Stimulated activated naive CD8-positive, alpha-beta T cell treated with anti-CD3 and anti-CD28 coated beads, Interleukin-15, Interleukin-2, amounts not matched to agents 100 U/mL and 50 U/mL, for 24 hours (primary cell): ENCODE measurements at regions not wholly inside any gene's neighbourhood (a gene's known extent, or its start where the extent isn't known, plus 50 kb on each side); places are given as distances from the start of the nearest gene placed in this dataset.

ENCODE experiments used
- ATAC-seq: fragments of 150-1000 bp; cut with Tn5 transposase; one replicate; pipeline ENCODE4 v1.10.0; 2021
- DNase-seq: peaks from one replicate; pipeline ENCODE4 v3.0.0; 2021

DNA sequence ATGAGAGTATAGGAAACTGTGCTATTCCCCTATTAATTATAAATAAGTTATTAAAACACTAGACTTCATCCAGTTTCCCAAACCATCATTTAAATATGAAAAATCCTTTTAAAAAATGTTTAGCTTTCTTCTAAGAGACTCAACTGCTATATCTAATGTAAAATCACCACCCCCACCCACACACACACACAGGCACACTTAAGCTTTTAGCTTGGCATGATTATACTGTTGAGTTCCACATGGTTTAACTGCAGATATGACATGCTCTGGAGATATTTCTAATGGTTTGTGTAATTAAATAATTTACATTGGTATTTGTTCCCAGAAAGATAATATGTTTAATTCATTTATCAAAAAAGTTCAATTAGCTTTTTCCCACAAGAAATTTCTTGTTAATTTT is 1700.1 kb upstream of the SLC10A2 start:
- DNase-seq = no peak
- no peak for ATAC-seq

DNA sequence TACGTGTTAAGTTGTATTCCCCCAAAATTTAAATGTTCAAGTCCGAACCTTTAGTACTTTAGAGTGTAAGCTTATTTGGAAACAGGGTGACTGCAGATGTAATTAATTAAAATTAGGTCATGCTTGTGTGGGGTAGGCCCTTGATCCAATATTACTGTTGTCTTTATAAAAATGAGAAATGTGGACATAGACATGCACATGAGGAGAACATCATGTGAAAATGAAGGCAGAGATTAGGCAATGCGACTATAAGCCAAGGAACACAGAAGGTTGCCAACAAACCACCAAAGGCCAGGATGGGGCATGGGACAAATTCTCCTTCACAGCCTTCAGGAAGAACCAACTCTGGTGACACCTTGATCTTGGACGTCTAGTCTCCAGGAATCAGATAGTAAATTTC is 1698.4 kb upstream of the SLC10A2 start:
- ATAC-seq (no peak), DNase-seq (no peak)

DNA sequence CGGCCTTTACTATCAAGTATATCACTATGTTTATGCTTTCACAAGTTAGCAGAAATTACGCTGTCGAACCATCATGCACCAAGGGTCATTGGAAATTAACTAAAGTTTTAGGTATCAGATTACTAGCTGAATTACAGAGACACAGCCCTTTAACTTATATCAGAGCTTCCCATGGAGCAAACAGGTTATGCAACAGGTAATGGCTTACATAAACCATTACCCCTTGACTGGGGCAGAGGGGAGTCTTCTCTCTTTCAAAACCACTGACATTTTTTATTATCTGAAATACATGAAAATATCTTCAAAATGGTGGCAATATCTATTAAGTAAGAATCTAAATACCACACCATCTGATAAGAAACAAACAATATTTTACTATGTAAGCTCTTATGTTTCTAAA is 1692.9 kb upstream of the SLC10A2 start:
- no peak for DNase-seq
- no peak for ATAC-seq

DNA sequence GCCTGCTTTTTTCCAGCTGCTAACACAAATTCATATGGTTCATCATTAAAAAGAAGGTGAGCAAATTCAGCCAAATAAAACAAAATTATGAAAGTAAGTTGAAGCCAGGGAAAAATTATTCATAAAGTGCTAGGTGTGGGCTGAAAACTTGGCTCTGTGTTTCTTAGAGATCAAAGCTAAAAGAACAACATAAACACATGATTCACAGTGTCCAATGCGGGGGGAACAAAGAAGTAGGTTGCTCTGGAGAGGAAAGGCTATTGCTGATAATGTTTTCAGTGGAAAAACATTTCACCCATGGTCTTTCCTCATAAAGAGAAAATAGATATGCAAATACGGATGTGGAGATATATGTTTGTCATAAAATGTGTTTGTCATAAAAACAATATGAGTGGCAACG is 1691.5 kb upstream of the SLC10A2 start:
- DNase-seq (no peak), ATAC-seq (no peak)

DNA sequence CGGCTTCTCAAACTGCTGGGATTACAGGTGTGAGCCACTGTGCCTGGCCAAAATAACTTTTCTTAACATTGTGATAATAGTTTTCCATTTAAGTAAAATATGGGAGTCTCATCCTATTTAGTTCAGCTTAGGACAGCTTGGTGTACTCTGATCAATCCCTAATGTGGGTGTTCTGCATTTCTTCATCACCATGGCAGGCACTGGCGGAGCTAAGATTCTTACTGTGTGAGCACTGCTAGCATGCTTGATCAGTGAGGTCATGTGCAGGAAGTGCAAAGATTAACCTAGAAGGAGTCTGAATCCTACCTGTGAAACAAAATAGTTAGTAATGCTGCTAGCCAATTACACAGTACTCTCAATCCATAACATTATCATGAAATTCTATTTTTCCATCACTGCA is 1684.2 kb upstream of the SLC10A2 start:
- ATAC-seq = no peak
- DNase-seq = no peak

DNA sequence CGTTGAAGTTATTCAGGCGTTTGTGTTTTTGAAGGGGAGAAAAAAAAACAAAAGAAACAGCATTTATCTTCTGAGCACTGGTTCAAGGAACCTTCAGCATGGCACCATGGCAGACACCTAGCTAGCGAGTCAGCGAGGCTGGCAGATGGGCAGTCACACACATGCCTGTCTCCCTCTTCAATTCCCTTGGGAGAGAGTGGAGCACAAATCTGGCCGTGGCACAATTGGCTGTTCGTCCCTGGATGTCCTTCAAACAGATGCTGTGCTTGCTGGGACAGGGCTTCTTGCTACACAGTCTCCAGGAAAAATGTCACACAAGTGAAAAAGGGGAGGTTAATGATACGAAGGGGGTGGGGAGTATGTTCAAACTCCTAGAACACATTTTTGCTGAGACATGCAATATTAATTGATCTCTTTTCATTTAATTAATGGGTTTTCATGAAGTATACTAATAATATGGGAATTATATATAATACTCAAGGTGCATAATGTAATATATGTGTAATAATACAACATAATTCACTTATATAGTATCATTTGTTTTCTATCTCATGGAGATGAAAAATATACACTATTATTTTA is 1674.5 kb upstream of the SLC10A2 start:
- no peak for ATAC-seq
- DNase-seq = no peak

DNA sequence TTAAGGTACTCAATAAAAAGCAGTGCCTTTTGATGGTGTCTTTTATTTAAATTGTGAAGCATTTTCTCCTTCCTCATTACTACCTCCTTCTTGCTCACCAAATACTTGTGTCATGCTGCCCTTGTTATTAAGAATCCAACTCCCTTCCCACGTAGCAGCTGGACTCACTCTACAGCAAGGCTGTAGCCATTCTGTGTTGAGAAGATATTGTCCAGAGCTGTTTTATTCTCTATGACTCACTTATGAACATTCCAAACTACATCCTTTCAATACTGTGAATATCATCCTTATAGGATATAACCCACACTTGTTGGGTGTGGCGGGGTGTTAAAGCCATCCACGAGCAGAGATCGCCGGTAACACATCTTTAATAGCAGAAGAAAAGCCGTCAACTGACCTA is 1671.5 kb upstream of the SLC10A2 start:
- DNase-seq = no peak
- no peak for ATAC-seq

DNA sequence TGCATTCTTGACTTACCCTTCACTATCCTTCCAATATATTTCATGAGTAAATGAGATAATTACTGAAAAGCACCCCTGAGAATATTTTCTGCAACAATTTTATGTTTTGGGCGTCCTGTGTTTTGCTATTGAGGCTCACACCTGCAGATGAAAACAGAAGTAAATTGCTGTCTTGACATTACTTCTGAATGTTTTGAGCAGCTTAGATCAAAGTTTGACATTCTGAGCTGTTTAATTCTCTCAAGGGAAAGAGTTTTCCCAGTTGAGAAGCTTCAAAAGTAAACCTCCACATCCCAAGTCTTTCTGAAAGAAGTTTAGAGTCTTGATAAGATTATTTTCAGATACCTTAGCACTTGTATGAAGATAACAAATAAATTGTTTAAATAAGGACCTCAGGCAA is 1667.2 kb upstream of the SLC10A2 start:
- no peak for ATAC-seq
- no peak for DNase-seq

DNA sequence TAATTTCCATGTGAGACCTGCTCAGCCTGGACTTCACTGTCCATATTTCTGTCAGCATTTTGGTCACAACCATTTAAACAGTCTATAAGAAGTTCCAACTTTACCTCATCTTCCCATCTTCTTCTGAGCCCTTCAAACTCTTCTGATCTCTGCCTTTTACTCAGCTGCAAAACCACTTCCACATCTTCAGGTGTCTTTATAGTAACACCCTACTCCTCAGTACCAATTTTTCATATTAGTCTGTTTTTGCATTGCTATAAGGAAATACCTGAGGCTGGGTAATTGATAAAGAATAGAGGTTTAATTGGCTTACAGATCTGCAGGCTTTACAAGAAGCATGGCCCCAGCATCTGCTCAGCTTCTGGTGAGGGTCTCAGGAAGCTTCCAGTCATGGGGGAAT is 1648.9 kb upstream of the SLC10A2 start:
- no peak for DNase-seq
- ATAC-seq = no peak

DNA sequence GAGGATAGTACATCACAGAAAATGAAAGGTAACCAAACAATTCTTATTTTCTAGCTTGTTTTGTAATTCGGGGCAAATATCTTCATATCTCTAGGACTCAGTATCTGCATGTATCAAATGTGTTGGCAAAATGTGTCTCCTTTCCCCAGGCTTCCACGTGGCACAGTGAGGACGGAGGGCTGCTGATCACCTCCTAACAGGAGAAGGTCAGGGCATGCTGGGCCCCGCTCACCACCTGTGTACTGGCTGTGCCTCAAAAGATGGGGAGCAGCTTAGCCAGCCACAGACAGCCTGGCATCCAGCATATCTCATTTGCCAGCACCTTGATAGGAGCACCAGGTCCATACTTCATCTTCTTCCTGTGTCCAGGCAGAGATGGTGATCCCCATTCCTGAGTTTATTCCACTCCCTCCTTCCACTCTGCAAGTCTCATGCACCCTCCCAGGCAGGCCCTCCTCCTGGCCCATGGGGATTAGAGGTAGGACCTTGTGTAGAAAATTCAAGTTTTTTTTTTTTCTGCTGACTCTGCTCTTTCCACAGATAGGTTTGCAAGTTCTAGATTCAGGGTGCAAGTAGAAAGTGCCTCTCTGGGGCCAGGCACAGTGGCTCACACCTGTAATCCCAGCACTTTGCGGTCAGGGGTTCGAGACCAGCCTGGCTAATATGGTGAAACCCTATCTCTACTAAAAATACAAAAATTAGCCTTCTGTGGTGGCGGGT is 1639.0 kb upstream of the SLC10A2 start:
- ATAC-seq (no peak), DNase-seq (no peak)

DNA sequence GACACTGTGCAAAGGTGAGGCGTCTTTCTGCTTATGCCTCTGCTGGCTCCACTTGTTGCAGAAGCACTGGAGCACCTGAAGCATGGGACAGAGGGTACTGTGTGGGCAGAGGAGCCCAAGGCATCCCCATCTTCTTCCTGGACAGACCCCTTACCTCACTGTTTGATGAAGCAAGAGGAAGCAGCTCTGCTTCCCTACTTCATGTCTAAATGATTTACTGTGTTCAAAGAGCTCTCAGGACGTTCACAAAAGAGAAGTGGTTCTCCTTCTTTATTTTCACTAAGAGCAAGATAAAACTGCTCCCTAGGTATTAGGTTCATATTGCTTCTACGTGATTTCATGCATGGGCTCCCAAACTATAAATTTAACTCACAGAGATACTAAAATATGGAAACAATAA is 1635.4 kb upstream of the SLC10A2 start:
- no peak for ATAC-seq
- no peak for DNase-seq

DNA sequence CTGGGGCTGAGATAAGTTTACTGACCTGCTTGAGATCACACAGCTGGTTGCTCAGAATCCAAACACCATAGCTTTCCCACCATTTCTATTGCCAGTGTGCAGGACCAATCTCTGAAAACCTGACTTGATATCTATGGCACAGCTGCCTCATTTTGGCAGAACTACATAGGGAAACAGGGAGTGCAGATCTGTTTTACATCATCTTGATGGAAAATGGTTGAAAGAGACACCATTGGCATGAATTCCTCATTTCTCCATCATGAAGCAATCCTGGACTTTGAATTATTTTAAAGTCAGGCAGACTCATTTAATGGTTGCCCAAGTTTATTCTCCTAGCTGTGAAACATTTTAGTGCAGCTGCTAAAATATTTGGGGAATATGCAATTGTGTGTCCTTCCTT is 1628.2 kb upstream of the SLC10A2 start:
- no peak for DNase-seq
- ATAC-seq = no peak

DNA sequence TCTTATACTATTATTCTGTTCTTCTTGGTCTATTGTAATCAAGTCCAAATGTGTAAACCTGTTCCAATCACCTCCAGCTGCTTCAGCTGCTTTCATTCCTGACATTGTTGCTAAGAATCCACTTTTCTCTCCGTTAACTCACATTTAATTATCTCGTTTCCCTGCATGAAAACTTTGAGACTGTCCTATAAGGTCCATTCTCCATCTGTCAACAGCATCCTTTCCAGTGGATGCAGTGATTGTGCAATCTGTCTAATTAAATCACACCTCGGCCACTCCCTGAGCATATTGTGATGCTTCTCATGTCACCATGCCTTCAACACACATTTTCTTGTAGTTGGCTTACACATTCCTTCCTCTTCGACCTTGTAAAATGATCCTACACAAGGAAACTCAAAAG is 1626.9 kb upstream of the SLC10A2 start:
- DNase-seq = no peak
- ATAC-seq = no peak

DNA sequence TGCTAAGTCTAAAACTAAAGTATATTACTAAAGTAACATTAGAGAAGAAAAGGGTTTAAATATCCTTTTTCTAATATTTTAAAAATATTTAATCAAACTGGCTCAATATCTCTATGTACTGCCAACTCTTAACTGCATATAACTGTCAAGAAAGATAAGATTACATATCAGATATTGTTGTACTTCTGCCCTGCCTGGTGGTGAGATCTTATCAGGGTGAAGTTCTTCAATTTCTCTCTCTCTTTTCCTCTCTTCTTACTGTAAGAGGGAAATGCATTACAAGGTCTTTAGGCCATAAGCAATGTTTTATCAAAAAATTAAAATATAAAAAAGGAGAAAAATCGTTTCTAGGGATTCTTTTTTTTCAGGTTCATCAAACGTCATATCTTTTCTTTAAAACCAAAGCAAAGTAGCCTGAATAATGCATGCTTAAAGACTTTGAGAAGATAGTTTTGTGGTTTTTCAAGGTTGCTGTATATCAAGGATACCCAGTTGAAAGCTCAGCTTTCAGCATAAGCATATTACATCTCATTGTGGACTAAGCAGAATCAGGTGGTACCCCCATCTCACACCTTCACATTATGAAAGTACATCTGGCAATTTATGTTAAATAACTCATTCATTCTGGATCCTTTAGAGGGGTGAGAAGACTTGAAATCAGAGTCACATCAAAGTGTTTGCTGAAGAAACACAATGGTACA is 1625.7 kb upstream of the SLC10A2 start:
- ATAC-seq (no peak), DNase-seq (no peak)

DNA sequence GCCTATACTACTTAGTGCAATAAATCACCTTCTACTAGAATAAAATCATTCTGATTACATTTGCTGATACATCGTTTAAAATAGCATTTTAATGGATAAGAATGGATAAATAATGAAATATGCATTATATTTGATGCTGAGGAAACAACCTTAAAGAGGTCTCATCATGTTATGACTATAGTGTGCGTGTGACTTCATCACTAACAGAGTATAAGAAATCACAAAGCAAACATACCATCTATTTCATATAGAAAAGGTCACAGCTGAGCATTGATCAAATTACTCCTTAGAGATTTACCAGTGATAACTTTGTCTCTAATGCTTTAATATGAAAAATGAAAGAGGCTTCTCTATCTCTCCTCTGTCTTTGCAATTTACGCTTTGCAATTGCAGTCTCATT is 1620.3 kb upstream of the SLC10A2 start:
- no peak for DNase-seq
- no peak for ATAC-seq

DNA sequence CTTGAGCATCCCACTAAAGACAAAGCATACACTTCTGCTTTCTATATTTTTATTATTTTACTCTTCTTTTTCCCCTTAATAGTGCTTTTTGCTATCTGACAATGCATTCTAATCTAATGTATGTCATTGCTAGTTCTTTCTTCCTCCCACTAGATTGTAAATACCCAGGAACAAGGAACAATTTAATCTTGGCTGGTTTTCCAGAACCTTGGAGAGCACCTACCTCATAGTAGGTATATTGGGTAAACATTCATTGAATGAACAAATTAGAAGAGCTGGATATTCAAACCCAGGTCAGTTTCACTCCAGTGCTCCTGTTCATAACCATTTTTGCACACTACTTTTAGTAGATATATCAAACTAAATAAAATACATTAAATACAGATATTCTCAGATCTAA is 1617.6 kb upstream of the SLC10A2 start:
- ATAC-seq (no peak), DNase-seq (no peak)

DNA sequence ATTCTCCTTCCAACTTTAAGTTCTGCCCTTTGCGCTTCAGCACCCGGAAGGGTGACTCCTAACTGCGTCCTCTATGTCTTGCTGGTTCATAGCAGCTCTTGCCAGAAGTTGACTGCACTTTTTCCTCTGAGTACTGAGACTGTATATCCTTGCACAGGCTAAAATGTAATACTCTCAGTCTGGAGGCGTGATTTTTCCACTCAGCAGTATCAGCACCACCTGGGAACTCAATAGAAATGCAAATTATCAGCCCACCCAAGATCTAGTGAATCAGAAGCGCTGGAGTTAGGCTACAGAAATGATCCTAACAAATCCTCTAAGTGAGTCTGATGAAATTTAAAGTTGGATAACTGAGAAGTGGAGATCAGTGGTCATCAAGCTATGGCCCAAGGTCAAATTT is 1611.9 kb upstream of the SLC10A2 start:
- ATAC-seq (no peak), DNase-seq (no peak)

DNA sequence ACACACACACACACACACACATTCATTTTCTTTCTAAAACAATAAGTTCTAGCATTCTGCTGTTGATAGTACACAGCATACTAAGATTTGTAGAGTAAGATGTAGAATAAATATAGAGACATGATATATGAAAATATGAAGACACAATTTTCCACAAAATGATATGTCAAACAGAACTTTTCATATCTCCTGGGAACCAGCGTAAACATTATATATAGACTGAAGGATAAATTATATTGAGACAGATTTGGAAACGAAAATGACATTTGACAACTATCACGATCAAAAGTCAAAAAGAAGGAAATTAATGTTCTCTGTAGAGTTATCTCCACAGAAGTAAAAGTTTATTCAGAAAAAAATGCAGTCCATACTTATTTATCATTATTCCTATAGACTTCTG is 1605.7 kb upstream of the SLC10A2 start:
- DNase-seq = no peak
- ATAC-seq = no peak

DNA sequence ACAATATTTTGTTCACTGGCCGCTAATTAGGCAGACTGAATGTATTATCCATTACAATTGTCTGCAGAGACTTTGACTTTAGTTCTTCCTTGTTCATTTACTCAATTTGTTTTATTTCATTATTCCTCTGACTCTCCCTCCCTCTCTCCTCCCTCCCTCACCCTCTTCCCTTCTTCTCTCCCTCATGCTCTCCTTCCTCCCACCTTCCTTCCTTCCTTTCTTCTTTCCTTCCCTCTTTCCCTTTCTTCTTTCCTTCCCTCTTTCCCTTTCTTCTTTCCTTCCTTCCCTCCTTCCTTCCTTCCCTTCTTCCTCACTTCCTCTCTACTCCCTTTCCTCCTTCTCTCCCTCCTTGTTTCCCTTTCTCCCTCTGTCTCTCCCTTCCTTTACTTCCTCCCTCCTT is 1591.0 kb upstream of the SLC10A2 start:
- DNase-seq = no peak
- ATAC-seq = no peak

DNA sequence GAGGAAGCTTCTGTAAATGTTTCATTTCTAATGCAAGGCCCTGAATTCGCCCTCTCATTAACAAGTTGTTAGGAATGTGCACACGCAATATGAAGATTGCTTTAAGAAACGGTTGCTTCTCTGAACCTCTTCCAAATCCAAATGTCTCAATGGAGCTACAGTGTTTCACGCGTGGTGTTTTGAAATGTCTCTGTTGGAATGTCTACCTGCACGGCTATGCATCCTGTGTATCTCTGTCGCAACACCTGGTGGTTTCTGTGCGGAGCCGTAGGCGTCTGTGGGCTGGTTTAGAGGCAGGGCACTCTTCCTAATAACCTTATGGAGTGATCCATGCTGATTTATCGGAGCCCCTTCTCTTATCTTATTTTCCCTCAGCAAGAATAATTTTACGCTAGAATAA is 1584.2 kb upstream of the SLC10A2 start:
- DNase-seq (no peak), ATAC-seq (no peak)

DNA sequence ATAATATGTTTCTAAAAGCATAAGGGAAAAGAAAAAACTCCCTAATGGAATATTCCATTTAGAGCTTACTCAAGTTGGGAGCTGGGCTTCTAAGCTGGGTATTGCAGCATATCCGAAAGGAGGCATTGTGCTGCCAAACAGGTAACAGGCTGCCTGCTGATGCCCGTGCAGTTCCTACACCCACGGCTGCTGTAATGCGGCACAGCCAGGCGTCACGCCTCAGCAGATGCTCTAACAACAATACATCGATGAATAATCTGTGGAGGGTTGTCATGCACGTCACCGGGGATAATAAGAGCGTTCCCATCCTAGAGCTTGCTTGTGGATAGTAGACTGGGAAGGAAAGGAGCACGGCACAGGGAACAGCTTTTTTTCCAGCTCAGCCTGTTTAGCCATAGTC is 1582.1 kb upstream of the SLC10A2 start:
- ATAC-seq = no peak
- DNase-seq = no peak

DNA sequence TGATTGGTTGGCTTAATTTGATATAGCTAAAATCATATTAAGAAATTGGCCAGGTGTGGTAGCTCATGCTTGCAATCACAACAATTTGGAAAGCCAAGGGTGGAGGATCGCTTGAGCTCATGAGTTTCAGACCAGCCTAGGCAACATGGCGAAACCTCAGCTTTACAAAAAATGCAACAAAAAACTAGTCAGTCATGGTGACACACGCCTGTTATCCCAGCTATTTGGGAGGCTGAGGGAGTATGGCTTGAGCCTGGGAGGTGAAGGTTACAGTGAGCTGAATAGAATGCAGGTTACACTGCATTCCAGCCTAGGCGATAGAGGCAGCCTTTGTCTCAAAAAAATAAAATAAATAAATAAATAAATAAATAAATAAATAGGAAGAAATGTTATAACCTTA is 1579.6 kb upstream of the SLC10A2 start:
- DNase-seq = no peak
- no peak for ATAC-seq

DNA sequence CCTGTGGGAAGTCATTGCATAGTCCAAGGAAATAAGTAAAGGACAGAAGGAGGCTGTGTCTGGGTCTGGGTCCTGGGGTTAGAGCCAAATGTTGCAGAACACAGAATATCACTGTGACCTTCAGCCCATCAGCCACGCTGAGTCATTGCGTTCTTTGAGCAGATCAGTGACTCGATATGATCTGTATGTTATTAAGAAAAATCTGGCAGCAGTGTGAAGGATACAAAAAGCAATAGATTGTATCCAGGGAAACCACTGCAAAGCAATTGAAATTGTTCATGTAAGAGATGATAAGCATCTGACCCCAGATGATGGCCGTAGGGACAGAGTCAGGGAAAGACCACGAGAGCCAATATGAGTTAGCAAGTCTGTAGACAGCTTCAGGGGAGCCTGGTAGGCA is 1575.1 kb upstream of the SLC10A2 start:
- DNase-seq = no peak
- peak; percentile 19 for ATAC-seq

DNA sequence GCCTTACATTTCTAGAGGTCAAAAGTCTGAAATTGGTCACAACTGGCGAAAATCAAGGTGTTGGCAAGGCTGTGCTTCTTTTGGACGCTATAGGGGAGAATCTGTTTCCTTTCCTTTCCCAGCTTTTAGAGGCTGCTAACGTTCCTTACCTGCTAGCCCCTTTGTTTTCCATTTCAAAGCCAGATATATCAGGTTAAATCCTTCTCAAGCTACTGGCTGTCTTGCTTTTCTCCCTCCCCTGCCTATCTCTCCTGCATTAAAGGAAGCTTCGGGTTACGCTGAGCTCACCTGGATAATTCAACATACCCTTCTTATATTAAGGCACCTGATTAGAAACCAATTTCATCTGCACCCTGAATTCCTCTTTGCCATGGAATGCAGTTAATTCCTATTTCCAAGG is 1569.7 kb upstream of the SLC10A2 start:
- ATAC-seq (no peak), DNase-seq (no peak)
